ENCODE measurements at regions not wholly inside any gene's neighbourhood (a gene's known extent, or its start where the extent isn't known, plus 50 kb on each side); places are given as distances from the start of the nearest gene placed in this dataset.

DNA sequence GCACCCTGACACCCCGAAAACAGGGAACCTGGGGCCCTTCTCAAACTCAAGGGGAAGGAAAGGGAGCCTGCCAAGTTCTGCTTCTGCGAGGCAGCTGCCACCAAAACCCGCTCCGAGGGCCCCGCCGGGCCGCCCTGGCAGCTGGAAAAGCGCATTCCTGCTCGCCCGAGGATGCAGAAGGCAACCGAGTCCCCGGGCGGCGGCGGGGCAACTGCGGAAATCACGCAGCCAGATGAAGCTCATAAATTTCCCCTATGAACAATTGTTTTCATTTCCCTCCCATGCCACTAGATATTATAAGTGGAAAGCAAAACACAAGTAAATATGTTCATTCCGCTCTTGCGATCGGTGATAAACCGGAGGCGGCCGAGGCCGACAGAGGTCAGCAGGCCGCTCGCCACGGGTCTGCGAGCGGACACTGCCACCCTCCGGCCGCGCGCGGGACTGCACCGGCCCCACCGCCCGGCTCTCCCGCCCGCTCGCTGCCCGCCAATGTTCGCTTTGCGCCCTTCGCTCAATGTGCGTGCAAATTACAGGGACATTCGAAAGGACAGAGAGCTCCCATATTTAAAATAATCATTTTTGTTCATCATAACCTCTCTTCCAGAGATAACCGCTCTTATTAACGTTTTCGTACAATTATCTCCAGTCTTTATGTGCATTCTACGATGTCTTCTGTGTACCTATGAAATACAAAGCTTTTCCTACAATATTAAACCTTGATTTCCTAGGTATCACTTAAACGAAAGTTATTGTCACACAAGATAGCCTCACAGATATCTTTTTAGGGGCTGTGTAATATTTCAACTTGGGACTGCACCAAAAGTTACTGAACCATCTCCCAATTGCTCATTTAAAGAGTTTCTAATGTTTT is 120.8 kb upstream of the ZNF507 start:
- no peaks in the 10 kb centered on the region for H3K27me3 Mint-ChIP-seq (ENCODE audit: insufficient read depth, unreplicated experiment)
- CTCF ChIA-PET, result no interaction called here
- no TSS peak for BruUV-seq (replicated peaks)
- intact Hi-C loops (cut with micrococcal nuclease), result no loop called here
- TF ChIP-seq, protein P1, sequence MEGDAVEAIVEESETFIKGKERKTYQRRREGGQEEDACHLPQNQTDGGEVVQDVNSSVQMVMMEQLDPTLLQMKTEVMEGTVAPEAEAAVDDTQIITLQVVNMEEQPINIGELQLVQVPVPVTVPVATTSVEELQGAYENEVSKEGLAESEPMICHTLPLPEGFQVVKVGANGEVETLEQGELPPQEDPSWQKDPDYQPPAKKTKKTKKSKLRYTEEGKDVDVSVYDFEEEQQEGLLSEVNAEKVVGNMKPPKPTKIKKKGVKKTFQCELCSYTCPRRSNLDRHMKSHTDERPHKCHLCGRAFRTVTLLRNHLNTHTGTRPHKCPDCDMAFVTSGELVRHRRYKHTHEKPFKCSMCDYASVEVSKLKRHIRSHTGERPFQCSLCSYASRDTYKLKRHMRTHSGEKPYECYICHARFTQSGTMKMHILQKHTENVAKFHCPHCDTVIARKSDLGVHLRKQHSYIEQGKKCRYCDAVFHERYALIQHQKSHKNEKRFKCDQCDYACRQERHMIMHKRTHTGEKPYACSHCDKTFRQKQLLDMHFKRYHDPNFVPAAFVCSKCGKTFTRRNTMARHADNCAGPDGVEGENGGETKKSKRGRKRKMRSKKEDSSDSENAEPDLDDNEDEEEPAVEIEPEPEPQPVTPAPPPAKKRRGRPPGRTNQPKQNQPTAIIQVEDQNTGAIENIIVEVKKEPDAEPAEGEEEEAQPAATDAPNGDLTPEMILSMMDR (IDR thresholded peaks at IDR 0.05; ENCODE audit: unreplicated experiment), result no peak
- no peak overlapping the region for H3K27ac Mint-ChIP-seq (ENCODE audit: low read depth, unreplicated experiment)
- H3K36me3 Mint-ChIP-seq (ENCODE audit: insufficient read depth, unreplicated experiment), result no peaks in the 10 kb centered on the region
- H3K9me3 Mint-ChIP-seq (ENCODE audit: unreplicated experiment), result peaks cover 10% of the 10 kb centered on the region
- no peaks in the 10 kb centered on the region for H3K4me1 Mint-ChIP-seq (ENCODE audit: insufficient read depth, unreplicated experiment)
- DNase-seq (ENCODE audit: unreplicated experiment), result no peak
- H3K4me3 Mint-ChIP-seq (ENCODE audit: unreplicated experiment), result no peak overlapping the region
- POLR2A ChIA-PET, result no interaction called here

DNA sequence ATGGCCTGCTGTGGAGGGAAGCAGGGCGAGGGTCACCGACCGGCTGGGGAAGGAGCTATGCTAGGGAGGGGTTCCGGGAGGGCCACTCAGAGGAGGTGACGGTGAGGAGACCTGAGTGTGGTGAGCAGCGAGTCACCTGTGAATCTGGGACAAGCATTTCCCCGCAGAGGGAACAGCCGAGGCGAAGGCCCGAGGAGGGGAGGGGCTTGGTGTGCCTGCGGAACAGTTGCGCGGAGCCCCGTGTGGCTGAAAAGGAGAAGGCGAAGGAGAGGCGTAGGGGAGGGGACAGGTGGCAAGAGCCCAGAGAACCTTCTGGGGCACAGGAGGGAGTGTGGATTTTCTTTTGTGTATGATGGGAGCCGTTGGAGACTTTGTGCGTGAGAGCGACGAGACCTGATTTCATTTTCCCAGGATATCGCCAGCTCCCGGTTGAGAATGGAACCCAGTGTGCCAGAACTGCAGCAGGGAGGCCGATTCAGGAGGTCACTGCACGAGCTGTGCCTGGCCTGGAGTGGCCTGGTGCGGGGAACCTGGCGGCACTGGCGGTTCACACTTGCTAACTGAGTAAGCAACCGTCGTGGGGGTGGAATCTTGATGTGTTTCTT is 117.7 kb upstream of the ZNF507 start:
- Mint-ChIP-seq H3K27ac (ENCODE audit: low read depth, unreplicated experiment) (no peak overlapping the region), H3K9me3 (ENCODE audit: unreplicated experiment) (peaks cover 9% of the 10 kb centered on the region), H3K27me3 (ENCODE audit: insufficient read depth, unreplicated experiment) (no peaks in the 10 kb centered on the region), H3K4me1 (ENCODE audit: insufficient read depth, unreplicated experiment) (no peaks in the 10 kb centered on the region), H3K4me3 (ENCODE audit: unreplicated experiment) (no peak overlapping the region), H3K36me3 (ENCODE audit: insufficient read depth, unreplicated experiment) (no peaks in the 10 kb centered on the region)
- BruUV-seq (replicated peaks), result no TSS peak
- TF ChIP-seq, protein P1 (IDR thresholded peaks at IDR 0.05; ENCODE audit: unreplicated experiment), result no peak
- ChIA-PET CTCF (interaction anchor here (0.6 kb wide), 1 partner anchor 346 kb away, joined by 4 read pairs; no protein-coding TSS in a partner anchor), POLR2A (no interaction called here)
- DNase-seq (ENCODE audit: unreplicated experiment), result no peak
- intact Hi-C loops (cut with micrococcal nuclease), result no loop called here

DNA sequence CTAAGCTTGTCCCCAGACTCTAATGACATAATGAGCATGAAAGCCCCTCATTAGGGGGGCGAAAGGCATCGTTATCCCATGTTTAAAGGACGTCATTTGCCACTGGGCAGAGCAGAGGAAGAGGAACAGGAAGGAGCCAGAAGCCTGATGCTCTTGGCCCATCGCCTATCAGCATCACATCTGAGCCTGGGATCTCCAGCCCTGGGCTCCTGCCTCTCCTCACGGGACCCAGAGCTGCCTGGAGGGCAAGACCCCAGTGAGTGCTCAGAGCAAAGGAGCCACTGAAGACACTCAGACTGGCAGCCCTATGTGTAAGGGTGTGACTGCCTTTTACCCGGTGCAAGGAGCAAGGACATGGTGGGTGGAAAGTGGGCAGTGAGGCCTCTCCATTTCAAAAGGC is 115.0 kb upstream of the ZNF507 start:
- Mint-ChIP-seq H3K4me3 (ENCODE audit: unreplicated experiment) (no peak overlapping the region), H3K4me1 (ENCODE audit: insufficient read depth, unreplicated experiment) (no peaks in the 10 kb centered on the region), H3K36me3 (ENCODE audit: insufficient read depth, unreplicated experiment) (no peaks in the 10 kb centered on the region), H3K27ac (ENCODE audit: low read depth, unreplicated experiment) (no peak overlapping the region), H3K27me3 (ENCODE audit: insufficient read depth, unreplicated experiment) (no peaks in the 10 kb centered on the region), H3K9me3 (ENCODE audit: unreplicated experiment) (no peaks in the 10 kb centered on the region)
- no TSS peak for BruUV-seq (replicated peaks)
- intact Hi-C loops (cut with micrococcal nuclease), result no loop called here
- ChIA-PET POLR2A (no interaction called here), CTCF (no interaction called here)
- DNase-seq (ENCODE audit: unreplicated experiment), result no peak
- TF ChIP-seq, protein P1 (IDR thresholded peaks at IDR 0.05; ENCODE audit: unreplicated experiment), result no peak

DNA sequence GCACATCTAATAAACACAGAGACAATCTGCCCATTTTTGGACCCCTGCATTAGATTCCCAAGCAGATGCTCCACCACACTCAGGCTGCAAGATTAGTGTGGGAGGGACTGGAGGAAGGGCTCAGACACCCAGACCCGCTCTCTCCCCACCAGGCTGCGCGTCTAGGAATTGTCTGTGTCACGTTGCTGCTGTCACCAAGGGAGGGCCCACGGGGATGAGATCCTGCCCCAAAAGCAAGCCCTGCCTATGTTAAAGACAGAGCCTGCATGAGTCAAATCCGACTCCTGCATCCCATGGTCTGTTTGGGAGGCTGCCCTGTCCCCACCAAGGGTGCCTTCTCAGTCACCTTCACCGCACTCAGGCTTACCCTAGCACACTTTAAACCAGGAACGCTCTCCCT is 114.4 kb upstream of the ZNF507 start:
- TF ChIP-seq, protein P1 (IDR thresholded peaks at IDR 0.05; ENCODE audit: unreplicated experiment), result no peak
- DNase-seq (ENCODE audit: unreplicated experiment), result no peak
- Mint-ChIP-seq H3K27me3 (ENCODE audit: insufficient read depth, unreplicated experiment) (no peaks in the 10 kb centered on the region), H3K4me1 (ENCODE audit: insufficient read depth, unreplicated experiment) (no peaks in the 10 kb centered on the region), H3K9me3 (ENCODE audit: unreplicated experiment) (no peaks in the 10 kb centered on the region), H3K27ac (ENCODE audit: low read depth, unreplicated experiment) (no peak overlapping the region), H3K36me3 (ENCODE audit: insufficient read depth, unreplicated experiment) (no peaks in the 10 kb centered on the region), H3K4me3 (ENCODE audit: unreplicated experiment) (no peak overlapping the region)
- intact Hi-C loops (cut with micrococcal nuclease), result no loop called here
- POLR2A ChIA-PET, result no interaction called here
- BruUV-seq (replicated peaks), result no TSS peak
- CTCF ChIA-PET, result interaction anchor here (0.7 kb wide), 2 partner anchors 1561 to 1587 kb away, joined by 3 to 8 read pairs; no protein-coding TSS in a partner anchor
